GM19395 (cell line): ENCODE measurements at regions not wholly inside any gene's neighbourhood (a gene's known extent, or its start where the extent isn't known, plus 50 kb on each side); places are given as distances from the start of the nearest gene placed in this dataset.
"Not testable (repeated sequence)": the region's sequence is repeated elsewhere in the genome, so short reads cannot be mapped to it uniquely, and the experiment has no call there.

ENCODE experiments used
- ATAC-seq: cut with Tn5 transposase; IDR thresholded peaks from one replicate; pipeline ENCODE4 v1.9.1; 2021; ENCODE audit warnings: mild to moderate bottlenecking, moderate library complexity; ENCODE audit not compliant: unreplicated experiment

DNA sequence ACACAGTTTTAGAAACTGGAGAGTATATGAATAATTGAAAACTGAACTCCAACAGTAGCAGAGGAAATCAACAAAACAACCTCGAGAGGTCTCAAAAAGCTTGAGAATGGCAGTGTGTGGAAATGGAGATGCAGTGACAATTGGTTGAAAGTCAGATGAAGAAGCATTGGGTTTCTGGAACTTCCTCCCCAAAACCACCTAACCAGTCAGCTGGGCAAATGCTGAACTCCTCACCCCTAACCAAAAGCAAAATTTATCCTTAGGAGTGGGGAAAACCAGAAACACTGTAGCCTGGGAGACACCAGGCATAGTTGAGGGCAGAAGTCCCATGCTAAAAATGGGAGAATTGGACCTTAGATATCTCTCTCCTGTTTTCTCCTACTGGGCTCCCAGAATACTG lies 109.9 kb downstream of the TANC2 start:
- ATAC-seq, result no peak

DNA sequence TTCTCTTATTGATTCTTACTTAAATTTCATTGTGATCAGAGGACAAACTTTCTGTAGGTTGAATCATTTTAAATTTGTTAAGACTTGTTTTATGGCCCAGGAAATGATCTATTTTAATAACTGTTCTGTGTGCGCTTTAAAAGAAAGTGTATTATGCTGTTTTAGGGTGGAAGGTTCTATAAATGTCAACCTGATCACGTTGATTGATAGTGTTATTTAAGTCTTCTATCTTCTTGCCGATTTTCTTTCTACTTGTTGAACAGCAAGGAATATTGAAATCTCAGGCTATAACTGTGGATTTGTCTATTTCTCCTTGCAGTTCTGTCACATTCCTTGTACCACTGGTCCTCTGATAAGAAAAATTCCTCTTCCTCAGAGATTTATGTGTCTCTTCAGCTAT lies 112.7 kb downstream of the TANC2 start:
- no peak for ATAC-seq

DNA sequence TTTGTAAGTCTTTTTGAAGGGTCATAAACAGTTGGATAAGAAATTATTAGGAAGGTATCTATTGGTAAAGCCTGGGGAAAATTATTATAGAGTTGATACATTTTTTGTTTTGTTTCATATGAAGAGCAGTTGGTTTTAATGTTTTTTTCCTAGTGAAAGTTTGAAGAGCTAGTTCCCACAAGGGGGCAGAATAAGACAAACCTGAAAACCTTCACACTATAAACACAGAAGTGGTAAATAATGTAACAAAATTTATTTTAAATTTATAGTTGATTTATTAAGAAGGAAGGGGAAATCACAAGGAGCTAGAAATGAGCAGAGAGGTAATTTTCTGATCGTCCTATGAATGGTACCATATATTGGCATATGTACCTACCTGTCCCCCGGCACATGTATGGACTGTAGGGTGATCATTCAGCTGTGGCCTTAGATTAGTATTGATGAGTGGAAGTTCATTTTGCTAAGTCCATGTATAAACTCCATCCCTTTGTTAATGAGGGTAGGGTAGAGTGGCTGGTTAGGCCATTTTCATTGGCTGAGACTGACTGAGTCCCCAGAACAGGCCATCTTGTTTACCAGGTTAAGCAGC lies 116.3 kb downstream of the TANC2 start:
- no peak for ATAC-seq

GRCh38 chr17:63082952-63083351 lies 116.9 kb downstream of the TANC2 start:
- no peak for ATAC-seq

DNA sequence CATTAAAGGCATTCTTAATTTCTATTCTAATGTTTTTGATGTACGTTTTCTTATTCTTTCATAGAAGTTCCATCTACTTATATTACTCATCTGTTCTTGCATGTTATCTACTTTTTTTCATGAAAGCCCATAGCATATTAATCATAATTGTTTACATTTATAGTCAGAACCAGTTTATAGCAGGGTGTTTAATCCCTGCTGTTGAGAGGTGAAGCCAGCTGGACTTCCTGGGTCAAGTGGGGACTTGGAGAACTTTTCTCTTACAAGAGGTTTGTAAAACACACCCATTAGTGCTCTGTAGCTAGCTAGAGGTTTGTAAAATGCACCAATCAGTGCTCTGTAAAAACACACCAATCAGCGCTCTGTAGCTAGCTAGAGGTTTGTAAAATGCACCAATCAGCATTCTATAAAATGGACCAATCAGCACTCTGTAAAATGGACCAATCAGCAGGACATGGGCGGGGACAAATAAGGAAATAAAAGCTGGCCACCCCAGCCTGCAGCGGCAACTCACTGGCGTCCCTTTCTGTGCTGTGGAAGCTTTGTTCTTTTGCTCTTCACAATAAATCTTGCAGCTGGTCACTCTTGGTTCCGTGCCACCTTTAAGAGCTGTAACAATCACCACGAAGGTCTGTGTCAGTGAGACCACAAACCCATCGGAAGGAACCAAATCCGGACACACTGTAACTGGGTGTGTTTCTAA lies 120.6 kb downstream of the TANC2 start:
- no peak for ATAC-seq

DNA sequence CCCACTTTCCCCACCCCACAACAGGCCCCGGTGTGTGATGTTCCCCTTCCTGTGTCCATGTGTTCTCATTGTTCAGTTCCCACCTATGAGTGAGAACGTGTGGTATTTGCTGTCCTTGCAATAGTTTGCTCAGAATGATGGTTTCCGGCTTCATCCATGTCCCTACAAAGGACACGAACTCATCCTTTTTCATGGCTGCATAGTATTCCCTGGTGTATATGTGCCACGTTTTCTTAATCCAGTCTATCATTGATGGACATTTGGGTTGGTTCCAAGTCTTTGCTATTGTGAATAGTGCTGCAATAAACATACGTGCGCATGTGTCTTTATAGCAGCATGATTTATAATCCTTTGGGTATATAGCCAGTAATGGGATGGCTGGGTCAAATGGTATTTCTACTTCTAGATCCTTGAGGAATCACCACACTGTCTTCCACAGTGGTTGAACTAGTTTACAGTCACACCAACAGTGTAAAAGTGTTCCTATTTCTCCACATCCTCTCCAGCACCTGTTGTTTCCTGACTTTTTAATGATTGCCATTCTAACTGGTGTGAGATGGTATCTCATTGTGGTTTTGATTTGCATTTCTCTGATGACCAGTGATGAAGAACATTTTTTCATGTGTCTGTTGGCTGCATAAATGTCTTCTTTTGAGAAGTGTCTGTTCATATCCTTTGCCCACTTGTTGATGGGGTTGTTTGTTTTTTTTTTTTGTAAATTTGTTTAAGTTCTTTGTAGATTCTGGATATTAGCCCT lies 124.5 kb downstream of the TANC2 start:
- not testable (repeated sequence) for ATAC-seq

GRCh38 chr17:63091909-63092308 lies 125.9 kb downstream of the TANC2 start:
- ATAC-seq, result not testable (repeated sequence)

GRCh38 chr17:63094631-63095030 lies 128.6 kb downstream of the TANC2 start:
- no peak for ATAC-seq

GRCh38 chr17:63095459-63095858 lies 129.4 kb downstream of the TANC2 start:
- ATAC-seq, result no peak

GRCh38 chr17:63095879-63096278 lies 129.8 kb downstream of the TANC2 start:
- no peak for ATAC-seq

DNA sequence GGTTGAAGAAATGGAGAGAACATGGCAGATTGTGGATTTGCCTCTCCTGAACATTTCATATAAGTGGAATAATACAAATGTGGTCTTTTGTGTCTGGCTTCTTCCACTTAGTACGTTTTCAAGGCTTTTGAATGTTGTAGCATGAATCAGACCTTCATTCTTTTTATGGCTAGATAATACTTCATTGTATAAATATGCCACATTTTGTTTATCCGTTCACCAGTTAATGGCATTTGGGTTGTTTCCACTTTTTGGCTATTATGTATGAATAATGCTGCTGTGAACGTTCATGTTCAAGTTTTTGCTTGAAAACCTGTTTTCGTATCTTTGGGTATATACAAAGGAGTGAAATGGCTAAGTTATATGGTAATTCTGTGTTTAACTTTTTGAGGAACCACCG lies 130.4 kb downstream of the TANC2 start:
- no peak for ATAC-seq

GRCh38 chr17:63099425-63099824 lies 133.4 kb downstream of the TANC2 start:
- ATAC-seq, result no peak

DNA sequence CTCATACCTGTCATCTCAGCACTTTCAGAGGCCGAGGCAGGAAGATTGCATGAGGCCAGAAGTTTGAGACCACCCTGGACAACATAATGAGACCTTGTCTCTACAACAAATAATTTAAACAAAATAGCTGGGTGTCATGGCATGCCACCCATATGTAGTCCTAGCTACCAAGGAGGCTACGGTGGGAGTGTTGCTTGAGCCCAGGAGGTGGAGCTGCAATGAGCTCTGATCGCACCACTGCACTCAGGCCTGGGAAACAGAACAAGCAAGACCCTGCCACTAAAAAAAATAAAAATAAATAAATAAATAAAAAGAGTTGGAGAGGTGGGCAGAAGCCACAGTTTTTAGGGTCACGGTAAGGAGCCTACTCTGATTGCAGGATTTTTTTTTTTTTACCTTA lies 136.0 kb downstream of the TANC2 start:
- no peak for ATAC-seq

DNA sequence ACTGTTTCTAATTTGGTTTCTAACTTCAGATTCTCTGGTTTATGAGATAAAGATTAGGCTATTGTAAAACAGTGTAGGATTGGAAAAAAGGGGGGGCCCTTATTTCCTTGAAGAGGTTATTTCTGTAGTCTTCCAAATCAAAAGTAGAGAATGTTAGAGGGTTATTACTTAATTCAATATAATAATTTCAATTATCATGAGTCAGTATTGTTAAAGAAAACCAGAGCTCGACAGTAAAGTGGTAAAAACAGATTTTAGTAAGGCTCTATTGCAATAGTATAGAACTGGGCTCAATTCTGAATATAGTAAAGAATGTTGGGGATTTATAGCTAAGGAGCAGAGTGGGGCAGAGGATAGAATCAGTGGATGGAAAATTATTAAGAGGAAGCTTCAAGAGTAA lies 140.0 kb downstream of the TANC2 start:
- no peak for ATAC-seq

DNA sequence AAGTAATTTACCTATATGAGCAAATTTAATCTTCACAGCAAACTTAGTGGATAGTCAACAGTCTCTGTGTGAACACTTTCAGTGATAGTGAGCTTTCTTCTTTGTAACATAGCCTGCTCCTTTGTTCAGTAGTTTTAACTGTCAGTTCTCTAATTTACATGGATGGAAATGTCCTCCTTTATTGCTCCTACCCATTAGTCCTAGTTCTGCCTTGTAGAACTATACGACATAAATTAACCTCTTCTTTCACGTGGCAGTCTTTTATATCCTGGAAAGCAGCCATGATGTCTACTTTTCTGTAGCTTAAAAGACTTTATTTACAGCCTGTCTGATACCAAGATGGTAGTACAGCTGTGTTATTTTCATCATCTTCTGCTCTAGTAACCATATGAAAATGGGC lies 143.6 kb downstream of the TANC2 start:
- ATAC-seq, result no peak

GRCh38 chr17:63113167-63113566 lies 147.1 kb downstream of the TANC2 start:
- ATAC-seq, result no peak

GRCh38 chr17:63116228-63116627 lies 150.2 kb downstream of the TANC2 start:
- ATAC-seq, result no peak

GRCh38 chr17:63116967-63117830 lies 151.2 kb downstream of the TANC2 start:
- ATAC-seq, result no peak

DNA sequence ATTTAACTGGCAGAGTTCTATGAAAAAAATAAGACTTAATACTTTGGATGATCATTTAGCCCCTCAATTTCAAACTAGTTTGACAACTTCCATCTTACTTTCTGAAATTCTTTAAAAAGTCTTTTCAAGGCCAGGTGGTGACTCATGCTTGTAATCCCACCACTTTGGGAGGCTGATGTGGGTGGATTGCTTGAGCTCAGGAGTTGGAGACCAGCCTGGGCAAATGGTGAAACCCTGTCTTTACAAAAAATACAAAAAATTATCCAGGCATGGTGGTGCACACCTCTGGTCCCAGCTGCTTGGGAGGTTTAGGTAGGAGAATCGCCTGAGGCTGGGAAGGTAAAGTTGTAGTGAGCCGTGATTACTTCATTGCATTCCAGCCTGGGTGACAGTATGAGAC lies 154.4 kb downstream of the TANC2 start:
- no peak for ATAC-seq

DNA sequence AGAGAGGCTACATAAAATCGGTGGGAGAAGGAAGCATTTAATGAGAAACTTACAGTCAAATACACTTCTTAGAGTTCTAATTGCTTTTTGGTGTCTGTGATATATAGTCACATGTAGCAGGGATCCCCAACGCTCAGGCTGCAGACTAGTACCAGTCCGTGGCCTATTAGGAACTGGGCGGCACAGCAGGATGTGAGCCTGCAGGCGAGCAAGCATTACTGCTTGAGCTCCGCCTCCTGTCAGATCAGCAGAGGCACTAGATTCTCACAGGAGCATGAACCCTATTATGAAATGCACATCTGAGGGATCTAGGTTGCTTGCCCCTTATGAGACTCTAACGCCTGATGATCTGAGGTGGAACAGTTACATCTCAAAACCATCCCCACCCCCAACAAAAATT lies 158.5 kb downstream of the TANC2 start:
- ATAC-seq, result no peak

- ATAC-seq, result no peak
These were observed 158.9 kb downstream of the TANC2 start for GRCh38 chr17:63124958-63125357.
